Sigmoid colon (tissue), 4 donors: ENCODE measurements at regions not wholly inside any gene's neighbourhood (a gene's known extent, or its start where the extent isn't known, plus 50 kb on each side); places are given as distances from the start of the nearest gene placed in this dataset.

ENCODE experiments used
- EP300 ChIP-seq, 4 donors: sonication (generic); formaldehyde crosslinking; IDR thresholded peaks; one replicate each; pipeline ENCODE4 v1.6.1; 2017; ENCODE audit warnings: antibody characterized with exemption in 4 of 4
- TF ChIP-seq, protein P1 (sequence below), 4 experiments: fragments of 450-650 bp in 3 of 4; fragments of 200-600 bp in 1 of 4; IDR thresholded peaks; one replicate each; pipeline ENCODE4 v1.5.1; 2016 to 2019; ENCODE audit warnings: antibody characterized with exemption in 4 of 4, mild to moderate bottlenecking in 3 of 4, moderate library complexity in 2 of 4

DNA sequence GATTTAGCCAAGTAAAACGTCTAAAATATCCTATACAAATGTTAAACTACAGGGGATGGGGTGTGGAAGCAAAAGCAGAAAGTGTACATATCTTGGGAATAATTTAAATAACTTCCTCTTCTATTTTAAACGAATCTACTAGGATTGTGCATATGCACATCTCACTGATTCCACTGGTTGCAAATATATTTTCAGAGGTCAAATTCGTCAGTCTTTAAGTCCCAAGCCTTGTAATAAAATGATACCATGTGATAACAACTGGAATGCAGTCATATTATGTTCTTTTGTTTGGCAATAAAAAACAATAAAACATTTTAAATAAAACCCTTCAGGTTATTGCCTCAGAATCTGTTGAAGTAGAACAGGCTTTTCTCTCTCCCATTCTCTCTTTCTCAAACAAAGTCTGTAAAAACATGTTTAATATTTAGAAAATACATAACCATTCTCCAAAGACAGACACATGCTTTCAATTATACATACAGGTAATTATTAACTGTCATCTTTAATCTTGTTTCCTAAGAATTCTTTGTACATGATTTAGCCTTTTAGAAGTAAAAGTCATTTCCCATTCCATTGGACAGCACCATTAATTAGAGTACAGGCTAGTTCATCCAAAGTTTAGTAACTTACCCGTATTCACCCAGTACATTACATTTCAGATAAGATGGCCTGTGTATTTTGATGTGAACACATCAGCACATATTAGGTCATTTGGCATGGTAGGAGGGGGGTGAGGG is 421.1 kb downstream of the PCDH7 start:
- TF ChIP-seq, protein P1, sequence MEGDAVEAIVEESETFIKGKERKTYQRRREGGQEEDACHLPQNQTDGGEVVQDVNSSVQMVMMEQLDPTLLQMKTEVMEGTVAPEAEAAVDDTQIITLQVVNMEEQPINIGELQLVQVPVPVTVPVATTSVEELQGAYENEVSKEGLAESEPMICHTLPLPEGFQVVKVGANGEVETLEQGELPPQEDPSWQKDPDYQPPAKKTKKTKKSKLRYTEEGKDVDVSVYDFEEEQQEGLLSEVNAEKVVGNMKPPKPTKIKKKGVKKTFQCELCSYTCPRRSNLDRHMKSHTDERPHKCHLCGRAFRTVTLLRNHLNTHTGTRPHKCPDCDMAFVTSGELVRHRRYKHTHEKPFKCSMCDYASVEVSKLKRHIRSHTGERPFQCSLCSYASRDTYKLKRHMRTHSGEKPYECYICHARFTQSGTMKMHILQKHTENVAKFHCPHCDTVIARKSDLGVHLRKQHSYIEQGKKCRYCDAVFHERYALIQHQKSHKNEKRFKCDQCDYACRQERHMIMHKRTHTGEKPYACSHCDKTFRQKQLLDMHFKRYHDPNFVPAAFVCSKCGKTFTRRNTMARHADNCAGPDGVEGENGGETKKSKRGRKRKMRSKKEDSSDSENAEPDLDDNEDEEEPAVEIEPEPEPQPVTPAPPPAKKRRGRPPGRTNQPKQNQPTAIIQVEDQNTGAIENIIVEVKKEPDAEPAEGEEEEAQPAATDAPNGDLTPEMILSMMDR (IDR thresholded peaks at IDR 0.05) = no peak
- no peak for TF ChIP-seq EP300 (IDR thresholded peaks at IDR 0.05)
